Skin of body (tissue), 1 donor: ENCODE measurements at regions not wholly inside any gene's neighbourhood (a gene's known extent, or its start where the extent isn't known, plus 50 kb on each side); places are given as distances from the start of the nearest gene placed in this dataset.
A peak's percentile ranks its signal among the peaks of the same experiment; 100 is the strongest.
"Not testable (repeated sequence)": the region's sequence is repeated elsewhere in the genome, so short reads cannot be mapped to it uniquely, and the experiment has no call there.

Experiments used
- DNase-seq: peaks from one replicate; lab custom pipeline; 2025; lab: John Stamatoyannopoulos, UW

GRCh38 chr5:96528826-96529474, 95.9 kb upstream of the PCSK1 start:
- no peak for DNase-seq

- no peak for DNase-seq
Observed at GRCh38 chr5:96529559-96529958, 96.5 kb upstream of the PCSK1 start.

GRCh38 chr5:96530901-96531300, 97.9 kb upstream of the PCSK1 start:
- DNase-seq, result no peak

DNA sequence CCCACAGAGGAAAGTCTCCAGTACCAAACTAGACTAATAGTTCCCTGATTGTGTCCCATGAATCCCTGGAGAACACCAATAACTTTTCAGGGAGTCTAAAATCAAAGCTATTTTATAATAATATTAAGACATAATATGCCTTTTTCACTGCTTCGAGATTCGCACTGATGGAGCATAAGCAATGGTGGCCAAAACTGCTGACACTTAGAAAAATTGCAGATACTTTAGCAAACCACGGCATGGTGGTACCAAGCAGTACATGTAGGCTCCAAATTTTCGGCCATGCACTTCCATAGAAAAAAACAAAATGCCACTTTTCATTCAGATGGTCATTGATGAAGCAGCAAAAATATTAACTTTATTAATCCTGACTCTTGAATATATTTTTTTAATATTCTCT, 100.3 kb upstream of the PCSK1 start:
- DNase-seq, result no peak

DNA sequence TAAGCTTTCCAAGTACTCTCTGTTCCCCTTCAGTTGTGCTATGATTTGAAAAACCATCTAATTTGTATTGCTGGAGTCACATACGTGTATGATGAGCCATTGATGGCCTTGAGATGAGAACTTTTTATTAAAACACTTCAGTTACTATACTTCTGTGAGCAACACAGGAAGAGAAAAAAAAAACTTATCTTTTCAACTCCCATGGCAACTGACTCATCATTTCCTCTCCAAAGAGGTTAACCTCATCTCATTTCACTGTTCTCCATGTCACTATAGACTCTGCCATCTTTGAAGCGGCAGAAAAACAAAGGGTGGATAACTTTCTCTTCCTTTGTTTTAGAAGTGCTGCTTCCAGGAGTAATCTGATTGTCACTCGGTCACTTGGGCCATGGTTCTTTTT, 104.3 kb upstream of the PCSK1 start:
- DNase-seq, result no peak

DNA sequence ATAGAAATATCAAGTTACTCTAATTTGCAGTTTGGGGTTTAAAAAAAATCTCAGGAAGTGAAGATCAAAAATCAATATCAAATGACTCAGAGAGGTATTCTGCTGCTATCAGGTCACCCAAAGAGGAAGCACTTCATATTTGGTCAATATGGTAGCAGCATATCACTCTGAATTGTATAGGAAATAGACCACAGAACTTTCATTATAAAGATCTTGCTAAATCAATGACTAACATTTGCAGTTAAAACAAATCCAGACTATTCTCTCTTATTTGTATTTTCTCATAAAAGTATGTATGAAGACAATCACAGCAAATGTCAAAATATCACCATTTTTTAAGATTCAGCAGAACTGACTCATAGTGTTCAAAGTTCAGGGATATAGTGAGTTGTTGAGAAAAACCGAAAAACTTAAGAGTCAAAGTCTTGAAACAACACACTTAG, 105.8 kb upstream of the PCSK1 start:
- DNase-seq, result no peak

GRCh38 chr5:96546120-96546519, 113.1 kb upstream of the PCSK1 start:
- DNase-seq, result no peak

GRCh38 chr5:96547486-96547885, 114.4 kb upstream of the PCSK1 start:
- no peak for DNase-seq

DNA sequence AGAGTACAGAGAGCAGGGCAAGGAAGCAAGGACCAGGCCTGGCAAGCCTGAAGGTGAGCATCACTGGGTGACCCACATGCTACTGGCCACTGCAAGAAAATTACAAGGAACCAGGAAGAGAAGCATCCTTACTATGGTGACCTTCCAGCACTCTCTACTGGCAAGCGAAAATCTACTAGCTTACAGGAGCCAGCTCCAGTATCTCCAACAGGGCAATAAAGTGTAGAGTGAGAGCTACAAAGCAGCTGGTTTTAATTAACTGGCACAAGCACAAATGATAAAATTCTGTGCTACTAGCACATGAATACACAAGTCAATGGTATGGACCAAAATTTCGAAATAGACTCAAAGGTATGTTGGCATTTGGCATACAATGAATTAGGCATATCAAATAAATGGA, 113.3 kb upstream of the CAST start:
- no peak for DNase-seq

DNA sequence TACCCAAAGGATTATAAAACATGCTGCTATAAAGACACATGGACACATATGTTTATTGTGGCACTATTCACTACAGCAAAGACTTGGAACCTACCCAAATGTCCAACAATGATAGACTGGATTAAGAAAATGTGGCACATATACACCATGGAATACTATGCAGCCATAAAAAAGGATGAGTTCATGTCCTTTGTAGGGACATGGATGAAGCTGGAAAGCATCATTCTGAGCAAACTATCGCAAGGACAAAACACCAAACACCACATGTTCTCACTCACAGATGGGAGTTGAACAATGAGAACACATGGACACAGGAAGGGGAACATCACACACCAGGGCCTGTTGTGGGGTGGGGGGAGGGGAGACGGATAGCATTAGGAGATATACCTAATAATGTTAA, 101.3 kb upstream of the CAST start:
- DNase-seq, result not testable (repeated sequence)

DNA sequence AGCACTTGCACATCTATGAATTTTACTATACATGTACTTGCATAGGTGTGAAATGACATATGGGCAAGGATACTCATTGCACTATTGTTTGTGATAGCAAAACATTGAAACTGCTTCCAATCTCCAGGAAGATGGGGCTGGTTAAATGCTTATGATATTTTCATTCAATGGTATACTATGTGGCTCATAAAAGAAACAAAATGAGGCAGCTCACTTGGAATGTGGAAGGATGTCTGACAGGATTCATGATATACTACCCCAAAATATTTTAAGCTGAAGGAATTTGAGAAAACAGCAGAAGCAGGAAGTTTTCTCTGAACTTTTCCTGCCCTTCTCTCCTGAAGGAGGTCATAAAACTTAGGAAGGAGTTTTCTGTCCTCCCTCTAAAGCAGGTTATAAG, 99.6 kb upstream of the CAST start:
- no peak for DNase-seq

GRCh38 chr5:96563816-96564215, 98.4 kb upstream of the CAST start:
- DNase-seq, result no peak

GRCh38 chr5:96565582-96566265, 96.5 kb upstream of the CAST start:
- no peak for DNase-seq

GRCh38 chr5:96566833-96567587, 95.2 kb upstream of the CAST start:
- DNase-seq, result no peak

DNA sequence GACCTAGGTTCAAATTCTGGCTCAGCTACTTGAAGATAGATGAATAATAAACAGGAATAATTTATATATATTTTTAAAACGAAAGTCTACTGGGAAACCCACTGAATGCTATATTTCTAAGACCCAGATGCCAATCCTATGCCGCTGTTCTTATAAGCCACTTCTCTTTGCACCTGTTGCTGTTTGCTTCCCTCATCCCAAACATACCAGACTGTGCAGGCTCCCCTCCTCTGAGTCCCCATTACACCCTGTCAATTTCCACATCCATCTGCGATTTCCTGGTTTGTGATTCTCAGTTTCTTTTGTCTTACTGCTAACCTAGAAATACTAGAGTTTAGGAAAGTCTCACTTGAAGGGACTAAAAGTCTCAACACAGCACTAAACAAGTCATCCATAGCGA, 92.8 kb upstream of the CAST start:
- DNase-seq, result no peak

DNA sequence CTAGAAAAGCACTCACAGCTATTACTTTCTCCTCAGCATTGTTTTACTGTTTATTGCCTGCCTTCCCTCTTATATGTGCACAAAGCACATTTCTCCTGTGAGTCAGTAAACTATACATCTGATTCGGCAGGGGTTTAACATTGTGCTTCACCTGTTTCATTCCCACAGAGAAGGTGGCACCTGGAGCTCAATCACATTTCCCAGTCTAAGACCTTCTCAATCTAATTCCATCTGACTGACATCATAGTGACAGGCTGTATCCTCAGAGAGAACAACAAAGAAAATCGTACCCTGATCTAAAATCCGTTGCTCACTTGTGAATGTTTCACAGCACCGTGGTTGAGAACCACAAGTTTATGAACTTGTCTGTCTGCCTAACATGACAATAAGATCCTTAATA, 92.4 kb upstream of the CAST start:
- no peak for DNase-seq

DNA sequence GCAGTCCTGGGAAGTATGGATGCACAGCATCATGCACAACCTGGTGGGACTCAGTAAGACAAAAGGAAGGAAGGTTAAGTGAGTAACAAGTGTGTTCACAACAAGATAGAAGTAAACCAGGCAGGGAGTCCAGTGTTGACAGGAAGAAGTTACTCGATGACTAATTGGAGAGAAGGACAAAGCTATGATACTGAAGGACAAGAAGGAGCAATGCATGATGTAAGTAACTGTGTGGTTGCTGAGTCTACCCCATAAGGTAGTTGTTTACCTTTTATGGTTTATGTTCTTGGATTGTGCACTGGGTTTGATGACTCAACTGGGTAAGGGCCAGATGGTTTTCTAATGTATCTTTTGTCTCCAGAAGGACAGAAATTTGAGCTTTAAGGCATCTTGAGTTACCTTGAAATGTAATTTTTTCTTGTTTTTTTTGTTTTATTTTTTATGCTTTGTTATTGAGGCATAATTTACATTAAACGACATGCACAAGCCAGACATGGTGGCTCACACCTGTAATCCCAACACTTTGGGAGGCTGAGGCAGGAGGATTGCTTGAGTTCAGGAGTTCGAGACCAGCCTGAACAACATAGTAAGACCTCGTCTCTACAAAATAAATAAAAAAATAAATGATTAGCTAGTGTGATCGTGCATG, 89.2 kb upstream of the CAST start:
- no peak for DNase-seq

GRCh38 chr5:96573513-96573894, 88.7 kb upstream of the CAST start:
- DNase-seq, result no peak

DNA sequence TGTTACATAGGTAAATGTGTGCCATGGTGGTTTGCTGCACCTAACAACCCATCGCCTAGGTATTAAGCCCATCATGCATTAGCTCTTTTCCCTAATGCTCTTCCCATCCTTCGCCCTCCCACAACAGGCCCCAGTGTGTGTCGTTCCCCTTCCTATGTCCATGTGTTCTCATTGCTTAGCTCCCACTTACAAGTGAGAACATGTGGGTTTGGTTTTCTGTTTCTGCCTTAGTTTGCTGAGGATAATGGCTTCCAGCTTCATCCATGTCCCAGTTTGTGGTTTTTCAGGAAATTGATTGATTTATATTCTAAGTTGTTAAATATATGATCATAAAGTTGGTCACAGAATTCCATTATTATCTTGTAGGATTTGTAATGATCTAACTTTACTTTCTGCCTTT, 85.3 kb upstream of the CAST start:
- DNase-seq, result peak; percentile 1

DNA sequence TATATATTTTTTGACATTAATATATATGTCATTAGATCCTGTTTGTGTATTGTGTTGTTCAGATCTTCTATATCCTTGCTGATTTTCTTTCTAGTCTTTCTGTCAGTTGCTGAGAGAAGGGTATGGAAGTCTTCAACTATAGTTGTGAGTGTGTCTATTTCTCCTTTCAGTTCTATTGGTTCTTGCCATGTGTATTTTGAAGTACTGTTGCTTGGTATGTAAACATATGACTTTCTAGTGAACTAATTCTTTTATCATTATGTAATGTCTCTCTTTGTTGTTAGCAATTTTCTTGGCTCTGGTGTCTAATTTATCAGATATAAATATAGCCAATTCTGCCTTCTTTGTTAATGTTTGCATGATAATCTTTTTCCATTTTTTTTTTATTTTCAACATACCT, 84.3 kb upstream of the CAST start:
- DNase-seq, result no peak

DNA sequence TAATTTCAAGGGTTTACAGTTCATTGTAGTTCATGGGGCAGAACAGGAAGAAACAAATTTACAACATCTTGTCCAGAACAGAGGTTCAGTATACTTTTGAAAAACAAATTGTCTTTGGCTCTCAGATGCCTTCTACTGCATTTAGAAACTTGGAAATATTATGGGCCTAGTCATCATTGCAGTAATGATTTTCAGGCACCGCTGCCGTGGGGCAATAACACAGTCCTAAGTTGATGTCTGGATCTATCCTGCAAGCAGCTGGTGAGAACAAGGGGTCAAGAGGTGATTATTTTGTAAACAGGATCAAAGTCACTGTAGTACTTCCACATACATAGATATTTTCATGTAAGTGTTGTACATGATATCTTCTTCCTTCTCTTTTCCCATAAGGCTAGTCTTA, 82.5 kb upstream of the CAST start:
- DNase-seq, result no peak

DNA sequence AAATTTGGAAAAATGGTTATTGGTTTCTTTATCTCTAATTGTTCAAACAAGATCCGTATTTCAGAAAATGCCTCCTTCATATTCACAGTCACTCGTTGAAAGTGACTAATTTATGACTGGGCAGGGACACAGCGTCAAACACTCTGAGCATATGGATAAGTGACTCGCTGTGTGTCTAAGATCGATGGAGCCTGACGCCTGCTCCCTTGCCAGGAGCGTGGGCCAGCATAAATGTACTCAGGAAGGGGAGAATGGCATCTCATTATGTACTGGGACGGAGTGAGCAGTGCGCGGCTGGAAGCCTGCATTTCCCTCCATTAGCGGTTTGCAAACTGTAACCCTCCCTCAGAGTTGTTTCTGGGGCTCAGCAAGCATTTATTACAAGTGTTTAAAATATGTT, 79.8 kb upstream of the CAST start:
- DNase-seq, result no peak
